Gastroesophageal sphincter (tissue), 3 donors: ENCODE measurements at regions not wholly inside any gene's neighbourhood (a gene's known extent, or its start where the extent isn't known, plus 50 kb on each side); places are given as distances from the start of the nearest gene placed in this dataset.

ENCODE experiments used
- EP300 ChIP-seq: sonication (generic); formaldehyde crosslinking; IDR thresholded peaks from one replicate; pipeline ENCODE4 v1.6.1; 2017; ENCODE audit warnings: antibody characterized with exemption, mild to moderate bottlenecking
- POLR2A ChIP-seq, 2 donors: fragments of 450-650 bp; IDR thresholded peaks; one replicate each; pipeline ENCODE4 v1.6.1; 2017; ENCODE audit warnings: antibody characterized with exemption in 2 of 2, mild to moderate bottlenecking in 2 of 2, moderate library complexity in 1 of 2
- POLR2AphosphoS5 ChIP-seq: sonication (generic); formaldehyde crosslinking; IDR thresholded peaks from one replicate; pipeline ENCODE4 v1.6.1; 2017; ENCODE audit warnings: antibody characterized with exemption
- TF ChIP-seq, protein P1 (sequence below), 4 experiments: fragments of 200-600 bp in 2 of 4; fragments of 450-650 bp in 2 of 4; sonication (generic) in 1 of 4; IDR thresholded peaks; one replicate each; pipeline ENCODE4 v1.5.1; 2017 to 2019; ENCODE audit warnings: antibody characterized with exemption in 4 of 4, mild to moderate bottlenecking in 2 of 4, moderate library complexity in 2 of 4

DNA sequence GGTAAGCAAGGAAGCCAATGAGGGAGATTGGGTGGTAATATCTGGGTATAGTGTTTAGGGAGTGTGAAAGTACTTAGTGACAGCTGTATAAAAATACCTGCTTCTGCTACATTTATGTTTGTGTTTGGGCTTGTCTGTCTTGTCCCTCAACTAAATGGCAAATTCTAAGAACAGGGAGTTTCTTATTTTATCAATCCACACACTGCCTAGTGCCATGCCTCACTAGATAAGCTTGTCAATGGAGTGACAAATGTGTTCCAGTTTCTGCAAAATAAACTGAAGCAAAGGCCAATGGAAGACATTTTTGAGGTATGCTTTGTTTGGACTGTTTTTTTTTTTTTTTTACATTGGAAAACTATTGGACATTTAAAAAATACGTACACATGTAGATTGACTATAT lies 418.0 kb downstream of the SH2D1A start:
- TF ChIP-seq, protein P1, sequence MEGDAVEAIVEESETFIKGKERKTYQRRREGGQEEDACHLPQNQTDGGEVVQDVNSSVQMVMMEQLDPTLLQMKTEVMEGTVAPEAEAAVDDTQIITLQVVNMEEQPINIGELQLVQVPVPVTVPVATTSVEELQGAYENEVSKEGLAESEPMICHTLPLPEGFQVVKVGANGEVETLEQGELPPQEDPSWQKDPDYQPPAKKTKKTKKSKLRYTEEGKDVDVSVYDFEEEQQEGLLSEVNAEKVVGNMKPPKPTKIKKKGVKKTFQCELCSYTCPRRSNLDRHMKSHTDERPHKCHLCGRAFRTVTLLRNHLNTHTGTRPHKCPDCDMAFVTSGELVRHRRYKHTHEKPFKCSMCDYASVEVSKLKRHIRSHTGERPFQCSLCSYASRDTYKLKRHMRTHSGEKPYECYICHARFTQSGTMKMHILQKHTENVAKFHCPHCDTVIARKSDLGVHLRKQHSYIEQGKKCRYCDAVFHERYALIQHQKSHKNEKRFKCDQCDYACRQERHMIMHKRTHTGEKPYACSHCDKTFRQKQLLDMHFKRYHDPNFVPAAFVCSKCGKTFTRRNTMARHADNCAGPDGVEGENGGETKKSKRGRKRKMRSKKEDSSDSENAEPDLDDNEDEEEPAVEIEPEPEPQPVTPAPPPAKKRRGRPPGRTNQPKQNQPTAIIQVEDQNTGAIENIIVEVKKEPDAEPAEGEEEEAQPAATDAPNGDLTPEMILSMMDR (IDR thresholded peaks at IDR 0.05), result no peak
- TF ChIP-seq POLR2A (IDR thresholded peaks at IDR 0.05) (no peak), EP300 (no peak), POLR2AphosphoS5 (no peak)
